ENCODE measurements at regions not wholly inside any gene's neighbourhood (a gene's known extent, or its start where the extent isn't known, plus 50 kb on each side); places are given as distances from the start of the nearest gene placed in this dataset.
"Not testable (repeated sequence)": the region's sequence is repeated elsewhere in the genome, so short reads cannot be mapped to it uniquely, and the experiment has no call there.

DNA sequence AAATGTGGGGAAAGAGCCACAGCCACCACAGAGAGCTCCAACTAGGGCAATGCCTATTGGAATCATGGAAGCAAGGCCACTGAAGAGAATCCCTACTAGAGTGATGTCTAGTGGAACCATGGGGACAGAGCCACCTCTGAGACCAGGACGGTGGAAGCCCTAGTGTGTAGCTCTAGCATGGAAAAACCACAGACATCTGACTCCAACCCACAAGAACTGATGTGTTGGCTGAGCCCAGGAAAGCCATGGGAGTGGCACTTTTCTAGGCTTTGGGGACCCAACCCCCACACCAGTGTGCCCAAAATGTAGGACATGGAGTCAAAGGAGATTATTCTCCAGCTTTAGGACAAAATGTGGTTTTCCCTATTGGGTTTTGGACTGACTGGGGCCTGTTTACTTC, 721.9 kb downstream of the BRINP1 start:
- no peak for DNase-seq (ENCODE audit: low read depth in 2 of 2)

DNA sequence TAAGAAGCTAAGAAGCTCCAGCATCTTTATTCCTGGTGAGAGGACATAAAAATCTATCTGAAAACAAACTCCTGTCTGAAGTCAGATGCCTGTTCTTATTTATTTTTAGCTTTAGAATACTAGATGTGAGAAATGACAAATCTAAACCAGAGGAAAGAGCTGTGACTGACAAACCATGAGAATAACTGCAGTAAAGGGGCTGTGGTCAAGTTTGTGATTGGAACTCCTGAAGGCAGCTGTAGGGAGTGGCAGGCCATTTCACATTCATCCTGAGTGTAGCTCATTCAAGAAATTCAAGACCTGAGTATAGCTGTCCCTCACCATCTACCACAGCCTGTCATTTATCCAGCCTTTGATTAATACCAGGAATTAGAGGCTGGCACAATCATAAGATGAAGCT, 718.8 kb downstream of the BRINP1 start:
- DNase-seq (ENCODE audit: low read depth in 2 of 2) = no peak

DNA sequence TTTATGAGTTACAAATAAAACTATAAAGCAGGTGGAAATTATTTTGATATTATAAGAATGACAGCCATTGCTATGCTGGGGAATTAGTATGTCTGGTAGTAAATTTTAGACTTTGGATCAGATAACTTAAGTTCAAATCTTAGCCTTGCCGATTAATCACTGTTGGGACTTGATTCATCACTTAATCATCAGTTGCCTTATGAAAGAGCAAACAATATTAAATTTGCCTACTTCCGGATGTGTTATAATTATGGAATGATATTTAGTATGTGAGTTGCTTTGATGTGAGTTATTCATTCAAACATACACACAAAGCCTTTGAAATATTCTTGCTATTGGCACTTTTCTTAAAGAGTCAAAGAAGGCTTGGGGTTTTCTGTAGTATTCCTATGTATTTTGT, 717.7 kb downstream of the BRINP1 start:
- DNase-seq (ENCODE audit: low read depth in 2 of 2) = no peak

DNA sequence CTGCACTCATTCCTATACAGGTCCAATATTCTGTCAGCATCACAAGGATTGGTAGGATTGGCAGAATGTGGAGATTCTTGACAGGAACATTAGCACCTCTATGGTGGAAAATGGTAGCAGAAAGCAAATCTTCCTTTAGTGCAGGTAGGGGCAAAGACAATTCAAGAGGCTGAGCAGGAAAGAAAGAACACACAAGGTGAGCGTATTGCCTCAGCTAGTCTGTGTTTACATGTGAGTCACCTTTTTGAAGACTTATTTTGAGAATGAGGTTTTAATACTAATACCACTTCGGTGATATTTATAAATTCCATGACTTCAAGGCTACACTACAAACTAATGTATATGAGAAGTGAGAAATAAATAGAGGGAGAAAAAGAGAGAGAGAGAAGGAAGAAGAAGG, 717.0 kb downstream of the BRINP1 start:
- DNase-seq (ENCODE audit: low read depth in 2 of 2) = no peak

DNA sequence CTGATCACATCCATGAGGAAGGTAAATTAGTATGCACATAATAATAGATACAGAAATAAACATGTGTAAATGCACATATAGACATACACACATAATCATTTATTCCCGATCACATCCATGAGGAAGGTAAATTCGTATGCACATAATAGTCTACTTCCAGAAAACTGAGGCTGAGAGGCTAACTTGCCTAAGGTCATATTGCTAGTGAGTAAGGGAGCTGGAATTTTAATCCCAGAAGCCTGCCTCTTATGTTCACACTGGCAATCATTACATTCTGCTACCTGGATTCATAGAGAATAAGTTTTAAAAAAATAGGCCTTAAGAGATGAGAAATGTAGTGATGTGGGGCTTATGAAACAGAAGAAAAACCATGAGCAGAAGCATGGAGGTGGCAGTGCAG, 716.3 kb downstream of the BRINP1 start:
- DNase-seq (ENCODE audit: low read depth in 2 of 2) = no peak

DNA sequence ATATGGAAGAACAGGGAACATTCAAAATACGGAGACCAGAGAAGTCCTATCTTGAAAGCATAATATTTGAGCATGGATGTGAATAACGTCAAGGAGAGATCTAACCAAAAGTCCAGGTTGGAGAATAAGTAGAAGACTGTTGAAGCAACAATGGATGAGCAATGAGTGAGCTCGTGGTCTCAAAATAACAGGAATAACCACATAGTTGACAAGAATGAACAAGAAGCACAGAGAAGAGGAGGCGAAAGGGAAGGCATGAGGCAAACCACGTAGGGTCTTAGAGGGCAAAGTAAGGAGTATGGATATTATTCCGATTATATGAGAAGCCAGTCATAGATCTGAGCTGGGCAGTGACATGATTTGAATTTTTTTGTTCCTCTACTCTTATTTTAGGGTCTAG, 710.2 kb downstream of the BRINP1 start:
- DNase-seq (ENCODE audit: low read depth in 2 of 2) = no peak

DNA sequence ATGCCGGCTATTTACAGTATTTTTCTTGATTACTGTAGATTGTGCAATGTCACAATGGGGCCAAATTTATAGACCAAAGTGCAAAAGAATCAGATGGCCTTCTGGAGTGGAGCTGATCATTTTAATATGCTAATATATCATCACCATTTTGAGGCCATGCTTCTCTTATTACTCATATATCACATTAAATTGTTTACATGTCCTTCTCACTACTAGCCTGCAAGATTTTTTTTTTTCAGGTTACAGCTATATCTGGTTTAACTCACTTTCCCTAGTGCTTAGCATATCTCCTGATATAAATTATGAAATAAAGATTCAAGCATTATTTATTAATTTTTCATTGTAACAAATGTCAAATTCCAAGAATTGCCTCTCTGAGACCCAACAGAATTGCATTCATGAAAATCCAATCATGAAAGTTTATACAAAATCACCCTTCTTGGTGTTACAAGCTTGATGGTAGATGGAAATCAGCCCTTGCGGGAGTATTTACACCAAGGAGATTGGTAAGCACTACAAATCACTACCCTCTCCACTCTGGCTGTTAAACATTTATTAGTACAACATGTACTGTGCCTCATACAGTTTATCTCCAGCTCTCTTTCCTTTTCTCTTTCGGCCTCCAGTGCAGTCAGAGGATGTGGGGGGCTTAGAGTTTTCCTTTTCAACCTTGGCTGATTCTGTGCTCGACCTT, 703.9 kb downstream of the BRINP1 start:
- no peak for DNase-seq (ENCODE audit: low read depth in 2 of 2)

DNA sequence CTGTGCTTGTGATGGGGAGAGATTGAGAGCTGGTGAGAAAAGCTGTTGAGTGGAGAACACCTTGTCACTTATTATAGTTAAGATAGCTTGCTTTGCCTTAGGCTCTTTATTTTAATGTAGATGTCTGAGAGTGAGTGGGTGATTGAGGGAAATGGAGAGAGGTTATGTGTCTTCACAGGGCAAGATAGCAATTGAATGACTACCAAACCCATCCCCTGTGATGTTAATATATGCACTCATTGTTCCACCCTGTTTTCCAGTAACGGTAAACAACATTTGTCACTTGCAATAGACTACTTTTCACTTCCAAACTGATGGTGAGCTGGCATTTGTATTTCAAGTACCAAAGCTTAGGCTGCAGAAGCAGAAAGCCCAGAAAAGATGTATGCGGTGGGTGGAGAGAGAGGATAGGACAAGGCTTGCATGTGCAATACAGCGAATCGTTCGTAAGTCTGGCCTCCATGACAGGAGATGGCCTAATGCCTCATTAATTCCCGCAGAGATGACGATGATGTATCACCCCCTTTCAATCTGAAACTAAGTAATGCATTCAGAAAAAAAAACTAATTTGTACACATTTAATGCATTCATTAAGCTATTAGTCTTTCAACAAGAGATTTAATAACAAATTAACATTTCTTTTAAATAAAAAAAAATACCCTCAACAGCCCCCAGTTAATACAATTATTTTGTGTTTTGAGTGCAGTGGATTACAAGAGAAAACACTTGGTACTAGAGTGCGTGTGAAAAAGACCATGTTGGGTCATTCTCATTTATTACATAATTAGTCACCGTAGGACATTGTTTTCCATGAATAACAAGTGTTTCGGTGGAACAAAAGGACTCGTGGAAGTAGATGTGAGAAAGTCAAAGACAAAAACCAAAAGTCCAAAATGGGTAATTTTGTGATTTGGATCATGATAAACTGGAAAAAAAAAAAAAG, 699.0 kb downstream of the BRINP1 start:
- DNase-seq (ENCODE audit: low read depth in 2 of 2) = no peak

DNA sequence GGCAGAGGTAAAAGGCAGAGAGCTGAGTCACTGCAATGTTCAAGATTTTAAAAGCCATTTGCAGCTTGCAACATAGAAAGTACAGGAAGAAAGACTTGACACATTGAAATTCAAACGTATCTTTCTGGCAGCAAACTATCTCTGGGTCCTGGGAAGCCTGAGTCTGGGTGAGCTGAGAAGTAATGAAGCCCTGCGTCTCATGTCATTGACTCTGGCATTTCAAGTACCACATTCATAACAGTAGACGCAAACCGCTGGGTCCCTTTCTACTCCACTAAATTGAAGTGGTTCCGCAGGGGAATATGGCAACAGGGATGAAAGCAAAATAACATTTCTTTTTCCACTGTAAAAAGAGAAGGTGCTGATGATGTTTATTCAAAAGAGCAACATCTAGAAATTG, 694.3 kb downstream of the BRINP1 start:
- no peak for DNase-seq (ENCODE audit: low read depth in 2 of 2)

DNA sequence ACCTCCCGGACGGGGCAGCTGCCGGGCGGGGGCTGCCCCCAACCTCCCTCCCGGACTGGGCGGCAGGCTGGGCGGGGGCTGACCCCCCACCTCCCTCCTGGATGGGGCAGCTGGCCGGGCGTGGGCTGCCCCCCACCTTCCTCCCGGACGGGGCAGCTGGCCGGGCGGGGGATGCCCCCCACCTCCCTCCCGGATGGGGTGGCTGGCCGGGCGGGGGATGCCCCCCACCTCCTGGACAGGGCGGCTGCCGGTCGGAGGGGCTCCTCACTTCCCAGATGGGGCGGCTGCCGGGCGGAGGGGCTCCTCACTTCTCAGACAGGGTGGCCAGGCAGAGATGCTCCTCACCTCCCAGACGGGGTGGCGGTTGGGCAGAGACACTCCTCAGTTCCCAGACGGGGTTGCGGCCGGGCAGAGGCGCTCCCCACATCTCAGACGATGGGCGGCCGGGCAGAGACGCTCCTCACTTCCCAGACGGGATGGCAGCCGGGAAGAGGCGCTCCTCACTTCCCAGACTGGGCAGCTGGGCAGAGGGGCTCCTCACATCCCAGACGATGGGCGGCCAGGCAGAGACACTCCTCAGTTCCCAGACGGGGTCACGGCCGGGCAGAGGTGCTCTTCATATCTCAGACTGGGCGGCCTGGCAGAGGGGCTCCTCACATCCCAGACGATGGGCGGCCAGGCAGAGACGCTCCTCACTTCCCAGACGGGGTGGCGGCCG, 691.1 kb downstream of the BRINP1 start:
- not testable (repeated sequence) for DNase-seq (ENCODE audit: low read depth in 2 of 2)

DNA sequence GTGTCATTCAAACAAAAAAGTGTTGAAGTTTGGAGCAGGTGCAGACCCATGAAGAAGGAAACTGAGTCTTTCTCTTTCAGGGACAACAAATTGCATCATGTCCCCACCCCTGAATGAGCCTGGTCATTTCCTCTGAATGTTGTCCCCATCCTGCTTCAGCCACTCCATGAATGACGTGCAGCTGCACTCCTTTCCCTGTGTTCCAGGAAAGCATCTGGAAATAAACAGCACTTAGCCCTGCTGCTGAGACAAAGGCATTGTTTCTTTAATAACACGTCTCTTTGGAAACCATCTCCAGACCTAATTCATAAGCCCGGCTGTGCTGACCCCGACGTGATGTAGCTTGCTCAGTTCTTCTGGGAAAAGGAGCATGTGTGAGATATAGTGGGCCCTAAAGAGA, 682.3 kb downstream of the BRINP1 start:
- no peak for DNase-seq (ENCODE audit: low read depth in 2 of 2)

DNA sequence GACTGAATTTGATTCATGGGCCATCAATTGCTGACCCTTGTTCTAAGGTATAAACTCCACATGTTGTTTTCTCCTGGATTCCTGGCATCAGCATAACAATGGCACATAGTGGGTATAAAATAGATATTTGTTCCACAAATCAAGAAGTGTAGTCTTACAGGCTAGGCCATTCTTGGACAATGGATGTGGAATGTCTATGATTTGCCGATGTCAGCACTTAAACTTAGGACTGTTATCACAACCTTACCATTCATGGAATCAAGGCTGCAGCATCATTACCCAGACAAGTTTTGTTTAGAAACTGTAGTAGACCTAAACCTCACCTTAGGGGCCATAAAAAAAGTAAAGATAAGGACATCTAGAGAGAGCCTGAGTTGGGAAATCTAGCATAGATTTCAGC, 680.0 kb downstream of the BRINP1 start:
- no peak for DNase-seq (ENCODE audit: low read depth in 2 of 2)

DNA sequence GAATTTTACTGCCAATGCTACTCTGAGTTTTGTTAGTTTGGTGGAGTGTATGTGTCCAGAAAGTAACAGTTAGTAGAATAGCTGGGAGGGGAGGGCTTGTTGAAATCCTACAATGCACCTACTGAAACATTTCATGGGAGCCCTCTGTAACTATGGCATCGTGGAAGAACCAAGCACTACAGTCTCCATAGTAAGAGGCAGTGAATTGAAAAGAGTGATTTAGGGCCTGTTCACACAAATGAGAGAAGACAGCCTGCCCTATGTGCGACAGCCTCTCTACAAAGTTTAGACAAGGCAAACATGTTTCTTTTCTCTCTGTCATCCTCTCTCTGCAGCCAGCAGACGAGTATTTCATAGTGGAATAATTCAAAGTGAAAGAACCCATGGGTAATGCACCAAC, 676.6 kb downstream of the BRINP1 start:
- no peak for DNase-seq (ENCODE audit: low read depth in 2 of 2)

DNA sequence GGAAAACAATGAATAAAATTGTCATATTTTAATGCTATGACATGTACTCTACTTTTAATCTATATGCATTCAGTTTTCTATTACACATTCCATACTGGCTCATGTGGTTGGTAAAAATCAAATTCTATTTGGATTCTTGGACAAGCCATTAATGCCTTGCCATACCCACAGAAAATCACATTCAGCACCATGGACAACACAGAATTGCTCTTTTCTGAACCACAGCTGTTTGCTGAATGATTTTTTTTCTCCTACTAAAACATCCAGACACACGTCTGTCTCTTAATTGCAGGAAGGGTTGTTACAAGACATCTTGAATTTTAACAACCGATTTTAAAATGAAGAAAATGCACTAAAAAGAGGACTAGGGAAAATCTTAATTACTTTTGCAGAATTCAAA, 675.6 kb downstream of the BRINP1 start:
- DNase-seq (ENCODE audit: low read depth in 2 of 2) = no peak

DNA sequence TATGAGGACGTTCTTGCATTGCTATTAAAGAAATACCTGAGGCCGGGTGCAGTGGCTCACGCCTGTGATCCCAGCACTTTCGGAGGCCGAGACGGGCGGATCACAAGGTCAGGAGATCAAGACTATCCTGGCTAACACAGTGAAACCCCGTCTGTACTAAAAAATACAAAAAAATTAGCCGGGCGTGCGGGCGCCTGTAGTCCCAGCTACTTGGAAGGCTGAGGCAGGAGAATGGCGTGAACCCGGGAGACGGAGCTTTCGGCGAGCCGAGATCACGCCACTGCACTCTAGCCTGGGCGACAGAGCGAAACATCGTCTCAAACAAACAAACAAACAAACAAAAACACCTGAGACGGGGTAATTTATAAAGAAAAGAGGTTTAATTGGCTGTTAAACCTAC, 674.0 kb downstream of the BRINP1 start:
- not testable (repeated sequence) for DNase-seq (ENCODE audit: low read depth in 2 of 2)

DNA sequence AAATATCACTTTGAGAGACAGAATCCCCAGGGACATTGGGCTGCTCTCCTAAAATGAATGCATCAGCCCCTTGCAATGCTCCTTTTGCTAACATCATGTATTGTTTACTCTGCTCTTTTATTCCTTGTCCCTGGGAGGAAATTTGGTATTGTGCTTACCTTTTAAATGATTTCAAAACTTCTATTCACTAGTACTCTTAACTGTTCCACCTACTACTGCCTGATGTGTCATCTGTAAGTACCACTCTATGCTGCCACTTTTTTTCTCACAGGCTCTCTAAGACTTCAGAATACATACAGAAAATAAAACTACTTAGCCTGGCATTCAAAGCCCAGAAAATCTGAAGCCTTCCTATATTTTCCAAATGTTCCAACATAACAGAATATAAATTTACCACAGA, 667.2 kb downstream of the BRINP1 start:
- no peak for DNase-seq (ENCODE audit: low read depth in 2 of 2)

DNA sequence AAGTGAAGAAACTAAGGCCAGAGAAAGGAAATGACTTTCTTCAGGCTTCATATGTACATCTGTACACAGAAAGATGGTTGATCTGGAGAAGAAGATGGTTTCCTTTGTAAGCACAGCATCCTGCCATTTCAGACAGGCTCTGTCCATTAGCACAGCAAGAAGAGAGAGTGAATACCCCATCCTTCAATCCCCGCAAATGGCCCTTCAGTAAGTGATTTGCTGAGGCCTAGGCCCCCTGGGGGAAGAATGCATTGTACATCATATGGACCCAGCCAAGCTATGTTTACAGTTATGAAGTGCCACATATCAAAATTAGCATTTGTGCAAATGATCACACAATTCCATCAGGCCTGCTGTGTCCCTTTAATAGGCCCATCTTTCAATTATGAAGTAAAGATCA, 657.4 kb downstream of the BRINP1 start:
- DNase-seq (ENCODE audit: low read depth in 2 of 2) = no peak

DNA sequence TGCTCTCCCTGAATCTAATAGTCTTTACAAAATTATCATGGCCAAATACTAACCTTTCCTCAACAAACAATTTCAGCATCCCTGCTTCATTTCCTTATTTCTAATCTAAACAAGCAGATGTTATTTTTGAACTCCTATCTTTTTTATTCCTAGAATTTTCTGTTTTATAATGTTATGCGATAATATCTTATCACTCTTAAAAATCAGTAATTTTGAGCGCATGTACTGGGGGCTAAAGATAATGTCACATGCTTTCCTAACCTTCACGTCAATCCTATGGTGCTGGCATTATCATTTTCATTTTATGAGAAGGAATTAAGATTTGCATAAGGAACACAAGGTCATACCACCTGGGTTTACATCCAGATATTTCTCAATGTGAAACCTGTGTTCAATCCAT, 648.0 kb downstream of the BRINP1 start:
- DNase-seq (ENCODE audit: low read depth in 2 of 2) = no peak

DNA sequence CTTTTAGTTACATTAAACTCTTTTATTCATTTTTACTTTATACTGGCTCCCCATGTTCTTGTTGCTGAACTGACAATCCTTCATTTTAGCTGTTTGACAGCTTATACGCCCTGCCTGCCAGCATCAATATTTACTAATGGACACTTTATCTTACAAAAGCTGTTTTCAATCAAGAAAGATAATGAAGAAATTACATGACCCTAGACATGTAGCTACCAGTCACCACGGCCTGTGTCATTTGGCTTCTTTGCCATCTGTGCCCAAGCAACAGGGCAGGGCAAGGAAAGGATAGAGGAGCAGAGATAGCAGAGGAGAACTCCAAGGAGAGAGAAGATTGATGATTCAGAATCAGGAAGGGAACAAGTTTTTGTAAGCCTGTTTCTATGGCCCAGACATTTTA, 647.3 kb downstream of the BRINP1 start:
- DNase-seq (ENCODE audit: low read depth in 2 of 2) = no peak

DNA sequence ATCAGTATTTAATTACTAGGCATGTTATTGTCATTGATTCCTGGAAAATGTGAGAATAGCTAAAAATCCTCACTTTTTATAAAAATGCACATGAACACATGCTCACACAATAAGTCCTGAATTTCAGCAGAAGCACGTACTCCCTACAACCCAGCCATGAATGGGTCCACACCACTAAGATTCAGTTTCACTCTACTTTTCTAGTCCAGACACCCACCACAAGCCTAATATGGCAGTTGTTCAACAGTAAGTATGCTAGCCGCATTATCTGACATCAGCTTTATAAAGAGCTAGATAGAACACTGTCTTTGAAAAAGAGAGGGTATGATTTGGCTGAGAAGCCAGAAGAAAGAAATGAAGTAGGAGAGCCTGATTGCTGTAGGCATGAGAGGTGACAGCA, 639.3 kb downstream of the BRINP1 start:
- DNase-seq (ENCODE audit: low read depth in 2 of 2) = no peak

DNA sequence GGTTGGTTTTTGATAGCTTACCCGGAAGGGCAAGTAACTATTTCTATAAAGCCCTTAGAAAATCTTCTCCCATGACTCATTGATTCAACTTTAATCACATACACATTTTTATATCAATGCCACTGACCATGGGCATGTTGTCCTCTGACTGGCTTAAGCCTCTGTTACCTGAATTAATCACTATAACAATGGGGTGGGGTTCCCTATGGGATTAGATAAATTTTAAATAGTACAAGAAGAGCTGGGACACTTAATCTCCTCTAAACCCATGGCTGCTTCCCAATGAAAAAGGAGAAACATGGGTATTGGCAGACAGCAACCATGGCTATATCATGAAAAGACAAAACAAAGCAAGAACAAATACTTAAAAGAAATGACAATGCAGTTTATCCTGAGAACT, 636.2 kb downstream of the BRINP1 start:
- DNase-seq (ENCODE audit: low read depth in 2 of 2) = no peak

DNA sequence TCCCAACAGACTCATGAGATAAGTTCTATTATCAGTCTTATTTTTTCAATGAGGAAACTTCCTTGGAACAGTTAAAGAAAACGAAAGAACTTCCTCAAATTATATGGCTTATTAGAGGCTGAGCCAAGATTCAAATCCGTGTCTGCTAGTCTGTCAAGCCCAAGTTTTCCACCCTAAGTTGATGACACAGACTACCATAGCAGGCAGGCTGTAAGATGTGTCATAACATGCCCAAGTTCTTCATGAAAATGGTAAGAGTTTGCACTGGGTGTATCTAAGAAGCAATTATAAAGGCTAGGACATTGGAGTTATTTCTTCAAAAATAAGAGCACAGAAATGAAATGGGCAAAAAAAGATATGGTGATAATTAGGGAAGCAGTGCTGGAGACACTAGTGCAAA, 634.5 kb downstream of the BRINP1 start:
- no peak for DNase-seq (ENCODE audit: low read depth in 2 of 2)

DNA sequence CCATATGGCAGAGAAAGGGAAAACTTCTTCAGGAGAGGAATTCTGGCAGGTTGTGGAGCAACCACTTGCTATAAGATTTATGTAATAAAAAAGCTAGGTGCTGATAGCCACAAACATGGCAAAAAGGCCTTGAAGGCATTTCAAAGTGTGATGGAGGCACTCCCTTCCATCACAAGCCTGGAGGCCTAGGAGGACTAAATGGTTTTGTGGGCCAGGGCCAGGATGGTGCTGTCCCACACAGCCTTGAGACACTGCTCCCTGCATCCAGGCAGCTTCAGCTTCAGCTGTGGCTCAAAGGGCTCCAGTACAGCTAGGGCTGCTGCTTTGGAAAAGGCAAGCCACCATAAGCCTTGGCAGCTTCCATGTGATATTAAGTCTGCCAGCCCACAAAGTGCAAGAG, 632.8 kb downstream of the BRINP1 start:
- DNase-seq (ENCODE audit: low read depth in 2 of 2) = no peak
